ENCODE measurements at regions not wholly inside any gene's neighbourhood (a gene's known extent, or its start where the extent isn't known, plus 50 kb on each side); places are given as distances from the start of the nearest gene placed in this dataset.

GRCh38 chr12:90071996-90072395 is 363.4 kb upstream of the ATP2B1 start:
- no peak overlapping the region for H3K4me3 ChIP-seq (ENCODE audit: low read depth, low read length)
- TF ChIP-seq, protein P1, sequence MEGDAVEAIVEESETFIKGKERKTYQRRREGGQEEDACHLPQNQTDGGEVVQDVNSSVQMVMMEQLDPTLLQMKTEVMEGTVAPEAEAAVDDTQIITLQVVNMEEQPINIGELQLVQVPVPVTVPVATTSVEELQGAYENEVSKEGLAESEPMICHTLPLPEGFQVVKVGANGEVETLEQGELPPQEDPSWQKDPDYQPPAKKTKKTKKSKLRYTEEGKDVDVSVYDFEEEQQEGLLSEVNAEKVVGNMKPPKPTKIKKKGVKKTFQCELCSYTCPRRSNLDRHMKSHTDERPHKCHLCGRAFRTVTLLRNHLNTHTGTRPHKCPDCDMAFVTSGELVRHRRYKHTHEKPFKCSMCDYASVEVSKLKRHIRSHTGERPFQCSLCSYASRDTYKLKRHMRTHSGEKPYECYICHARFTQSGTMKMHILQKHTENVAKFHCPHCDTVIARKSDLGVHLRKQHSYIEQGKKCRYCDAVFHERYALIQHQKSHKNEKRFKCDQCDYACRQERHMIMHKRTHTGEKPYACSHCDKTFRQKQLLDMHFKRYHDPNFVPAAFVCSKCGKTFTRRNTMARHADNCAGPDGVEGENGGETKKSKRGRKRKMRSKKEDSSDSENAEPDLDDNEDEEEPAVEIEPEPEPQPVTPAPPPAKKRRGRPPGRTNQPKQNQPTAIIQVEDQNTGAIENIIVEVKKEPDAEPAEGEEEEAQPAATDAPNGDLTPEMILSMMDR (IDR thresholded peaks at IDR 0.05; ENCODE audit: insufficient read depth, low read depth, low read length, missing control alignments) = no peak
- DNase-seq (ENCODE audit: low read depth) = no peak

DNA sequence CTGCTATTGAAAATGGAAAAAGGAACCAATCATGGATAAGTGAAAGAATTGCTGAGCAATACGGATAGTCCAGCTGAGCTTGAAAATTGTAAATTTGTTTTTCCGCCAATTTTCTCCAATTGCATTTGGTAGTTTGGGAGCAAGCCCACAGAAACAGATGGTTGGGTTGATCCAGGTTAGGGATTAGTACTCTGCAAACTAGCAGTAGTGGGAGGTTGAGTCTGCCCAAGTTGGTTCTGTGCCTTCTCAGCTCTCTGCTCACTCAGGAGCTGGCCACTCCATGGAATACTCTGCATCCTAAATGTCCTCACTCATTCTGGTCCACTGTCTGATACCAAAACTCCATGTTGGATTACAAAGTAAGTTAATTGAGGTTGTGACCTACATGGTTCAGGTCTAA is 361.1 kb upstream of the ATP2B1 start:
- no peak for DNase-seq (ENCODE audit: low read depth)
- TF ChIP-seq, protein P1 (IDR thresholded peaks at IDR 0.05; ENCODE audit: insufficient read depth, low read depth, low read length, missing control alignments) = no peak
- H3K4me3 ChIP-seq (ENCODE audit: low read depth, low read length) = no peak overlapping the region

GRCh38 chr12:90067791-90068190 is 359.2 kb upstream of the ATP2B1 start:
- H3K4me3 ChIP-seq (ENCODE audit: low read depth, low read length) = no peak overlapping the region
- TF ChIP-seq, protein P1 (IDR thresholded peaks at IDR 0.05; ENCODE audit: insufficient read depth, low read depth, low read length, missing control alignments) = no peak
- DNase-seq (ENCODE audit: low read depth) = no peak

- TF ChIP-seq, protein P1 (IDR thresholded peaks at IDR 0.05; ENCODE audit: insufficient read depth, low read depth, low read length, missing control alignments) = no peak
- H3K4me3 ChIP-seq (ENCODE audit: low read depth, low read length) = no peak overlapping the region
- DNase-seq (ENCODE audit: low read depth) = no peak
Observed at GRCh38 chr12:90064852-90065801, 356.5 kb upstream of the ATP2B1 start.

DNA sequence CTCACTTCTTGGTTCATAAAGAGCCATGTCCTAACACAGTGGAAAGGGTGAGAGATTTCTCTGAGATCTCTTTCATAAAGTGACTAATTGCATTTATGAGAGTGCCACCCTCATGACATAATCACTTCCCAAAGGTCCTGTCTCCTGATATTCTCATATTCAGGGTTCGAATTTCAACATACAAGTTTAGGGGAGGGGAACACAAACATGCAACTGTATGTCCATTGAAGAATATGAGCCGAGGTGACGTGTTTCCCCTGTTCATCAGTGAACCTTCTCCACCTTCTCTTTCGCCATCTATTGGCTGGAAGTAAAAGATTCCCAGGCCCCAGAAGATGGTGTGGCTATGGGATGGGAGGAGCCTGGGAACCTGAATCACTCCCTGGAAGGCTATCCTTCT is 354.2 kb upstream of the ATP2B1 start:
- no peak for DNase-seq (ENCODE audit: low read depth)
- no peak overlapping the region for H3K4me3 ChIP-seq (ENCODE audit: low read depth, low read length)
- TF ChIP-seq, protein P1 (IDR thresholded peaks at IDR 0.05; ENCODE audit: insufficient read depth, low read depth, low read length, missing control alignments) = no peak

- H3K4me3 ChIP-seq (ENCODE audit: low read depth, low read length) = no peak overlapping the region
- DNase-seq (ENCODE audit: low read depth) = no peak
- TF ChIP-seq, protein P1 (IDR thresholded peaks at IDR 0.05; ENCODE audit: insufficient read depth, low read depth, low read length, missing control alignments) = no peak
Observed at GRCh38 chr12:90061809-90062208, 353.2 kb upstream of the ATP2B1 start.
